ENCODE measurements at regions not wholly inside any gene's neighbourhood (a gene's known extent, or its start where the extent isn't known, plus 50 kb on each side); places are given as distances from the start of the nearest gene placed in this dataset.

DNA sequence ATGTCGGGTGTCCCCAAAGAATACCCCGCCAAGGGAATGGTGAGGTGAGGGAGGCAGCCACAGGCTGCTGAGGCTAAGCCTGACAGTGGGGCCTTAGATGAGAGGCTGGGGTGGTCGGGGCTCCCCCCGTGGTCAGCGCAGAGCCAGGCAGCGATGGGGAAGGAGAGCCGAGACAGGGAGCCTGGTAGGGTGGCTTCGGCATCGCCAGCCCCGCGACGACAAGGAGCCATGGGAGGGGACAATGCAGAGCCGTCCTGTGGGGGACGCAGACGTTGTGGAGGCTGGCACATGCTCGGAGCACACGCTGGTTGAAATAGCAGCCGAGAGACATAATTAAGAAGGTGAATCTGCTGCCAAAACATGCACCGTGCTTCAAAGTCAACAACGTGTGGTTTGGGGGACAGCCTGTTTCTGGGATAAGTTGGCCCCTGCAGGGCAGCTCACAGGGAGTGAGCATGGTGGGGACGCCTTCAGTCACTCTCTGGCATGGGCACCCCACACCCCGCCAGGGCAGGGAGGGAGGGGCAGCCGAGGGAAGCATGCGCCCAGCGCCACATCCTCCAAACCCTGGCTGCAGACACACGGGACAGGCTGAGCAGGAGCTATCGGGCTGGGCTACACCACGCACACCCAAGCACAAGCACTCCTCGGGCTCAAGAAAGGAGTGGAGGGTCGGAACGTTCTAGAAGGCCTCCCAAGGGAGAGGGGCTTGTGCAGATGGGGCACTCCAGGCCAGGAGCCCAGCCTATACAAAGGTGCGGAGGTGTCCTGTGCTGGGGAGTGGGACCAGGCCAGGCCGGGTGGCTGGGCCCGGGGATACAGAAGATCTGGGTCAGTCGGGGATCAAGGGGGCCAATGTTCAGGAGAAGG lies 66.6 kb upstream of the C14orf180 start:
- TF ChIP-seq, protein P1, sequence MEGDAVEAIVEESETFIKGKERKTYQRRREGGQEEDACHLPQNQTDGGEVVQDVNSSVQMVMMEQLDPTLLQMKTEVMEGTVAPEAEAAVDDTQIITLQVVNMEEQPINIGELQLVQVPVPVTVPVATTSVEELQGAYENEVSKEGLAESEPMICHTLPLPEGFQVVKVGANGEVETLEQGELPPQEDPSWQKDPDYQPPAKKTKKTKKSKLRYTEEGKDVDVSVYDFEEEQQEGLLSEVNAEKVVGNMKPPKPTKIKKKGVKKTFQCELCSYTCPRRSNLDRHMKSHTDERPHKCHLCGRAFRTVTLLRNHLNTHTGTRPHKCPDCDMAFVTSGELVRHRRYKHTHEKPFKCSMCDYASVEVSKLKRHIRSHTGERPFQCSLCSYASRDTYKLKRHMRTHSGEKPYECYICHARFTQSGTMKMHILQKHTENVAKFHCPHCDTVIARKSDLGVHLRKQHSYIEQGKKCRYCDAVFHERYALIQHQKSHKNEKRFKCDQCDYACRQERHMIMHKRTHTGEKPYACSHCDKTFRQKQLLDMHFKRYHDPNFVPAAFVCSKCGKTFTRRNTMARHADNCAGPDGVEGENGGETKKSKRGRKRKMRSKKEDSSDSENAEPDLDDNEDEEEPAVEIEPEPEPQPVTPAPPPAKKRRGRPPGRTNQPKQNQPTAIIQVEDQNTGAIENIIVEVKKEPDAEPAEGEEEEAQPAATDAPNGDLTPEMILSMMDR (conservative IDR thresholded peaks at IDR 0.05 in 1 of 2, IDR thresholded peaks at IDR 0.05 in 1 of 2; ENCODE audit: low read depth in 1 of 2, low read length in 2 of 2) = no peak
- TF ChIP-seq EZH2 (IDR thresholded peaks at IDR 0.05; ENCODE audit: low read length, missing control alignments) = no peak
